ENCODE measurements at regions not wholly inside any gene's neighbourhood (a gene's known extent, or its start where the extent isn't known, plus 50 kb on each side); places are given as distances from the start of the nearest gene placed in this dataset.

GRCh38 chr22:49195636-49196035 is 632.0 kb downstream of the BRD1 start:
- no peak for DNase-seq (ENCODE audit: low read depth, low spot score)
- H3K4me3 ChIP-seq (ENCODE audit: low read length): no peak overlapping the region

DNA sequence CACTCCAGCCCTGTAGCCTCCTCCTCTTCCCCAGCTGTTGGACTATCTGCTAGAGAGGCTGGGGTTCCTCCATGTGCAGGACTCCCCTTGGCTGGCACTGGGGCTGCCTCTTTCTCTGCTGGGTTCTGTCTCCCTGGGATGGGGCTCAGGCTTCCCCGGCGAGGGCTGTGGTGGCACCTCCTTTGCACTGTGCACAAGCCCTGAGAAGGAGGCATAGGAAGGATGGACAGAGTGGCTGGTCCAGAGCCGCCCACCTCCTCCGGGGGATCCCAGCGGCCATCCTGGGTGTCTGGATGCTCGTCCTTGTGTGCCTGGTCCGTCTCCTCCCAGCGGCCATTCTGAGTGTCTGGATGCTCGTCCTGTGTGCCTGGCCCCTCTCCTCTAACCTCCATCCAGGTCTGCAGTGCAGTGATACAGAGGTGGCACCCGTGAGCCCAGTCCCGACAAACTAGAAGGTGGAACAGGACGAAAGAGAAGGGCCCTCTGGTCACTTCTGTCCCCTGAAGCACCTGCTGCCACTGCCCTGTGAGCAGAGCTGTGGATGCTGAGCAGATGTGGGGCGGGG is 633.7 kb downstream of the BRD1 start:
- no peak overlapping the region for H3K4me3 ChIP-seq (ENCODE audit: low read length)
- DNase-seq (ENCODE audit: low read depth, low spot score): no peak

GRCh38 chr22:49193348-49193747 is 634.3 kb downstream of the BRD1 start:
- H3K4me3 ChIP-seq (ENCODE audit: low read length): no peak overlapping the region
- DNase-seq (ENCODE audit: low read depth, low spot score): no peak

GRCh38 chr22:49192857-49193250 is 634.8 kb downstream of the BRD1 start:
- H3K4me3 ChIP-seq (ENCODE audit: low read length): no peak overlapping the region
- DNase-seq (ENCODE audit: low read depth, low spot score): no peak

DNA sequence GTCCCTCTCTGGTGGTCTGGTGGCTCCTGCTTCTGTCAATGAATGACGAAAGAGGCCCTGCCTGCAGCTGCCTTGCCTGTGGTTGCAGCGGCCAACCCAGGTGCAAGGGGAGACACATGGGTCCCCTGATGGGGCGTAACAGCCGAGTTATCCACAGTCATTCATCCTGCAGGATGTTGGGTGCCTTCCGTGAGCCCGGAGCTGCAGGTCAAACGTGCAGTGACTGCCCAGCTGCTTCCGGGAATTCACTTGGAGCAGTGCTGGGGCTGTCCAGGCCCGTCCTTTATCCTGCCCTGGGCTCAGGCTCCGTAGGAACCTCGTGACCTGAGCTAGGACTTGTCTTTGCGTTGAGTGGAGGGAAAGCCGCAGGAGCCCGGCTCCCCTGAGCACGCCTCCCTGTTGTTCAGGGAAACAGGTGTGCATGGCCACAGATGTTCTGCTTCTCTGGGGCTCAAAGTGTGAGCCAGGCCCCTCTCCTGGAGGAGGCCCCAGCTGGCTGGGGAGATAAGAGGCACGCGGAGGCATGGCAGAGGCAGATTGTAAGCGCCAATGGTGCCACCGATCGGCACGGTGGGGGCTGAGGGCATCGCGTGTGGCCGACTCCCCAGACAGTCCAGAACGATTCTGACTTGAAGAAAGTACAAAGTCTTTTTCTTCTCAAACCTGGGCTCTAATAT is 635.4 kb downstream of the BRD1 start:
- H3K4me3 ChIP-seq (ENCODE audit: low read length): no peak overlapping the region
- peak; percentile 73 for DNase-seq (ENCODE audit: low read depth, low spot score)

DNA sequence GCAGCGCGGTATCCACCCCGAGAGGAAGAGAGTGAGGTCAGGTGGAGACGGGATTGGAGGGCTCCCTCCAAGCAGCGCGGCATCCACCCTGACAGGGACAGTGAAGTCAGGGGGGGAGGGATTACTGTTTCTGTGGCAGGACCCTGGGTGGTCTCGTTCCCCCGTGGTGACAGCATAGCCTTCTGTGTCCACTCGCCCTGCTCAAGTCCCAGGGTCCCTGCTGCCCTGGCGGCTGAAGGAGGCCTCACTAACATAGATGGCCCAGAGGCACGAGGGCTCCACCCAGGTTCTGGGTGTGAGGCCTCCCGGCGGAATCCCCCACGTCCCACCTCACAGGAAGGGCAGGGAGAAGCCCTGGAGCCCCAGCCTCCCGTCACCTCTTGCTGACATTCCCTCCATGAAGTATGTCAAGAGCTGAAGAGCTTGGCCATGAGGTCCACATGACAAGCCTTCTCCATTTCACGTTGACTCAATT is 636.1 kb downstream of the BRD1 start:
- H3K4me3 ChIP-seq (ENCODE audit: low read length): no peak overlapping the region
- DNase-seq (ENCODE audit: low read depth, low spot score): no peak

GRCh38 chr22:49190816-49191505 is 636.7 kb downstream of the BRD1 start:
- DNase-seq (ENCODE audit: low read depth, low spot score): no peak
- H3K4me3 ChIP-seq (ENCODE audit: low read length): no peak overlapping the region

DNA sequence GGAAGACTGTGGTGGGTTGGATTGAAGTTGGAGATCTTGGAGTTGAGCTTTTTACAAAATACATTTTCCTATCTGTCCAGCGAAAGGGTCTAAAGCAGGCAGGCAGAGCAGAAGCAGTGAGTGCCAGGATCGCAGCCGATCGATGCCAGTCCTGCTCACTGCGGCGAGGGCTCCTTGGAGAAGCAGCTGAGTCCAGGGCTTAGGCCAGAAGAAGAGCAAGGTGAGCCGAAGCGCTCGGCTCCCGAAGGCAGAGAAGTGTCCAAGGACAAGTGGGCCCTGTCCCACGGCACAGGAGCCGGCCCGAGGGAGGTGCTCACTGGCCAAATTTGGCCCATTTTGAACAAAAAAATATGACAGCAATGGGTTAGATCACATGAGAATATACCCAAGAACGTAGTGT is 637.8 kb downstream of the BRD1 start:
- no peak overlapping the region for H3K4me3 ChIP-seq (ENCODE audit: low read length)
- no peak for DNase-seq (ENCODE audit: low read depth, low spot score)

GRCh38 chr22:49188591-49188990 is 639.1 kb downstream of the BRD1 start:
- DNase-seq (ENCODE audit: low read depth, low spot score): no peak
- H3K4me3 ChIP-seq (ENCODE audit: low read length): no peak overlapping the region

DNA sequence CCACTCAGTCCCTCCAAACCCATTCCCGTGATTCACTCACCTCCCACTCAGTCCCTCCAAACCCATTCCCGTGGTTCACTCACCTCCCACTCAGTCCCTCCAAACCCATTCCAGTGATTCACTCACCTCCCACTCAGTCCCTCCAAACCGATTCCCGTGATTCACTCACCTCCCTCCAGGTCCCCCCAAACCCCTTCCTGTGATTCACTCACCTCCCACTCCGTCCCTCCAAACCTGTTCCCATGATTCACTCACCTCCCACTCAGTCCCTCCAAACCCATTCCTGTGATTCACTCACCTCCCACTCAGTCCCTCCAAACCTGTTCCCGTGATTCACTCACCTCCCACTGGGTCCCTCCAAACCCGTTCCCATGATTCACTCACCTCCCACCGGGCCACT is 639.6 kb downstream of the BRD1 start:
- no peak overlapping the region for H3K4me3 ChIP-seq (ENCODE audit: low read length)
- no peak for DNase-seq (ENCODE audit: low read depth, low spot score)

DNA sequence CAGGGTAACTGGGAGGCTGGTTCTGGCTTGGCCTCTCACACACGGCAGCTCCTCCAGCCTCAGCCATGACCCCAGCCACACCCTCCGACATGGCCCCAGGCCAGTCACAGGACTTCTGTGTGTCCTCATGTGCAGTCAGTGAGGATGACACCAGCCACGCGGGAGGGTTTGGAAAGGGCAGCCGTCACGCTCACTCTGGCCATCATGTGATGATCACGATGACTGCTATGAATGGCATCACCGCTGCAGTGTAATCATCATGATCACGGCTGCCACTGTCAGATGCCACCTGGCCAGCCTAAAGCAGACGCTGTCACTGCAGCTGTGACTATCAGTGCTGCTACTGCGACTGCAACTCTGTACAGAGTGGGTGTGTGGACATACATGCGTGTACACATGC is 640.9 kb downstream of the BRD1 start:
- DNase-seq (ENCODE audit: low read depth, low spot score): no peak
- no peak overlapping the region for H3K4me3 ChIP-seq (ENCODE audit: low read length)

DNA sequence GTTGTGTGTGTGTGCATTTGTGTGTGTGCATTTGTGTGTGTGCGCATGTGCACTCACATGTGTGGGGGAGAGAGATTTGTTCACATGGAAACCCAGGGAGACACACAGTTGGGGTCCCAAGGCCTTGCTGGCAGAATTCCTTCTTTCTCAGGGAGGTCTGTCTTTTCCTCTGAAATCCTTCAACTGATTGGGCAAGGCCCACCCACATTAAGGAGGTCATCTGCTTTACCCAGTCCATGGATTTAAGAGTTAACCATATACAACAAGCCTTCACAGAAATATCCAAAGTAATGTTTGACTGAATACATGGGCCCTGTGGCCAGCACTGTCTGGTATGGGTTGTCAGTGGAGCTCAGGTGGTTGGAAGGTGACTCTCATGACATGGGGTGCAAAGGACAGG is 641.4 kb downstream of the BRD1 start:
- no peak overlapping the region for H3K4me3 ChIP-seq (ENCODE audit: low read length)
- DNase-seq (ENCODE audit: low read depth, low spot score): no peak

DNA sequence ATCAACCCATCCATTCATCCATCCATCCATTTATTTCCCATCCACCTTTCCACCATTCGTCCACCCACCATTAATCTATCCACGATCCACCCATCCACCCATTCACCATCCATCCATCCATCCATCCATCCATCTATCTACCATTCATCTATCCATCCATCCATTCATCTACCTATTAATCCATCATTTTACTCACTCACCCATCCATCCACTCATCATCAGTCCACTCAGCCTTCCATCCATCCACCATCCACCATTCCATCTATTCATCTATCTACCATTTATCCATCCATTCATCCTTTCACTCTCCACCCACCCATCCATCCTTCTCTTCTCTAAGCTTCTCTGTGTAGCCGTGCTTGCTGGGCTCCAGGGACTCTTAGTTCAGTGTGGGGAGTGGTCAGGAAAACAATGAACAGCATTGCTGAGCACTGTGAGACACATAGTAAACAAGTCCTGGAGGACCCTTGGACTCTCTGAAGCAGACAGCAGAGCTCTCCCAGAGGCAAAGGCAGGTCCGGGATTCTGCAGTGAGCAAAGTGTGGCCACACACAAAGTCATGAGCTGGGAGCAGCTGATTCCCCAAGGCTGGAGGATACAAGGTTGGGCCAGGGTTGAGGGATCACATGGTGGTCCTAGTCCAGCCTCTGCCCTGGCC is 642.2 kb downstream of the BRD1 start:
- no peak overlapping the region for H3K4me3 ChIP-seq (ENCODE audit: low read length)
- DNase-seq (ENCODE audit: low read depth, low spot score): no peak

DNA sequence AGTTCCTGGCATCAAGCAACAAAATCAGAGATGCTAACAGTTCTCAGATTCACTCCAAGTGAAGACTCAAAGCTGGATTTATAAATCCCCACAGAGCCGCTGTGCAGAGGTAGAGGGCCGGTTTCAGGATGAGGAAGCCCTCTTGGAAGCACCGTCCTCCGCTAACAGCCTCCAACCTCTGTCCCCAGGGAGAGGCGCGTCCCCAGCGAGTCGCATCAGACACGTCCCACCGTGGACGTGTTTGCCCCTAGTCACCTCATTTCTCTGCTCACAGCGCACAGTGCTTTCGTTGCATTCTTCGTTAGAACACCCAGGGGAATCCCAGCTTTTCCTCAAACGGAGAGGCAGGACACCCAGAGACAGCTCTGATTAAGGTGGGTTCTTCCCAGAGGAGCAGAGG is 642.9 kb downstream of the BRD1 start:
- no peak for DNase-seq (ENCODE audit: low read depth, low spot score)
- H3K4me3 ChIP-seq (ENCODE audit: low read length): no peak overlapping the region

DNA sequence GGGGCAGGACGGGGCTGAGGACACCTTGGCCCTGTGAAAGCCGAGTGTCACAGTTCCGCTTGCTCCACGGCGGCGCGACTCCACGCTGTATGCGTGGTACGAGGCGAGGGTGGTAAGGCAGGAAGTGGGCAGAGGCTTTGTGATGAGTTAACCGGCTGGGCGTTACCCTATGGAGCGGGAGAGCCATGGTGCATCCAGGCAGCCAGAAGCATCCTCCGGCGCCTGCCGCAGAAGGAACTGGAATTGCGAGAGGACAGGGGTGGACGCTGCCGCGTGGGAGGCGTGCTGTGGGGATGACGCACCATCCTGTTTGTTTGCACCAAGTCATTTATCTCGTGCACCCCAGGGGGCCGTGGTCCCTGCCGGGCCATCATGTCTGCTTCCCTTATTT is 643.9 kb downstream of the BRD1 start:
- H3K4me3 ChIP-seq (ENCODE audit: low read length): no peak overlapping the region
- DNase-seq (ENCODE audit: low read depth, low spot score): peak; percentile 29

DNA sequence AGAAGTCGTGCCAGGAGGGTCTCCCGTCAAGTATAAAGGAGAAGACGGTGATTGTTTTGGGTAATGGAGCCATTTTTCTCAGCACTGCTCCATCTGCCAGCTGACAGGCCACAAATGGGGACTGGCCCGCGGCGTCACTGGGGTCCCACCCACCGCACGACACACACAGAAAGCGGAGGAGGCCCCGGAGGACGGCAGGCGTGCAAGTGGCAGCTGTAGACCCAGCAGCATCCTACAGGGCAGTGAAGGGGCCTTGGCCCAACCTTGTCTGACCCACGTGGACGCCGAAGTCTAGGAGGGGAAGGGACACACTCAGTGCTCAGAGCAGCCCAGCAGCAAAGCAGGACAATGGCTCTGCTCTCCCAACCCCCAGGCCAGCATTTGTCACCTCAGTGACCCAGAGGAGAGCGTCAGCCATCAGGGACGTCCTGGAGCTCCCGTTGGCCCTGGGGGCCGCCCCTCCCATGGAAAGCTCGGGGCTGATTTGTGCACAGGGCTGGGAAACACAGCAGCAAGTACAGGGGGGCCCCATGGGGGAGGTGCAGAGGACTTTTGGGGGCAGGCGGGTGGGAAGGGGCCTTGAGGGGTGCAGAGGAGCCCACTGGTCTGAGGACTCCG is 644.4 kb downstream of the BRD1 start:
- no peak for DNase-seq (ENCODE audit: low read depth, low spot score)
- no peak overlapping the region for H3K4me3 ChIP-seq (ENCODE audit: low read length)

- DNase-seq (ENCODE audit: low read depth, low spot score): no peak
Observed at GRCh38 chr22:49182416-49182815, 645.3 kb downstream of the BRD1 start.

GRCh38 chr22:49181942-49182341 is 645.7 kb downstream of the BRD1 start:
- H3K4me3 ChIP-seq (ENCODE audit: low read length): no peak overlapping the region

More at GRCh38 chr22:49182416-49182815, 645.3 kb downstream of the BRD1 start:
- no peak overlapping the region for H3K4me3 ChIP-seq (ENCODE audit: low read length)

DNA sequence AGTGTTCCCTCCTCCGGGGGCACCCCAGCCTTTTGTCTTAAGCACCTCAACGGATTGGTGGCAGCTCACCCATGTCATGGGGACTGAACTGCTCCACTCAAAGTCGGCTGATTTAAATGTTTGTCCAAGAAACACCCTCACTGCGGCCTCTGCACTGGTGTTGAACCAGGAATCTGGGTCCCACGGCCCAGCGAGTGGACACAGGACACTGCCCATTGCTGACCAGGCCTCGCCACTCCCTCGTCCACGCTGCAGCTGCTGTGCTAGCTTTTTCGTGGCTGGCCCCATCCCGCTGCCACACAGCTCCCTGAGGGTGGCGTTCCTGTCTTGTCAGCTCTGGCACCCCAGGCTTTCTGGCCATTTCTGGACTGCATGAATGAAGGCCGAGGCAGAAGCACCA is 646.2 kb downstream of the BRD1 start:
- no peak overlapping the region for H3K4me3 ChIP-seq (ENCODE audit: low read length)
- DNase-seq (ENCODE audit: low read depth, low spot score): no peak

More at GRCh38 chr22:49181942-49182341, 645.7 kb downstream of the BRD1 start:
- DNase-seq (ENCODE audit: low read depth, low spot score): no peak

GRCh38 chr22:49180683-49181024 is 647.0 kb downstream of the BRD1 start:
- no peak overlapping the region for H3K4me3 ChIP-seq (ENCODE audit: low read length)
- no peak for DNase-seq (ENCODE audit: low read depth, low spot score)

Data from Jurkat, Clone E6-1 (cell line).